IMR-90 (cell line): ENCODE measurements at regions not wholly inside any gene's neighbourhood (a gene's known extent, or its start where the extent isn't known, plus 50 kb on each side); places are given as distances from the start of the nearest gene placed in this dataset.
A peak's percentile ranks its signal among the peaks of the same experiment; 100 is the strongest.

ENCODE experiments used
- ATAC-seq: fragments of 200-7000 bp; cut with Tn5 transposase; 2 replicates; pipeline ENCODE4 v1.9.1; 2020; ENCODE audit warnings: low read depth, mild to moderate bottlenecking, moderate library complexity
- BruUV-seq: library from RNA; stranded (reverse); fragments of 400-500 nt; replicated peaks from 2 replicates; lab custom pipeline; 2021; lab: Mats Ljungman, UMichigan
- CTCF ChIA-PET: fragments of 300-600 bp; formaldehyde crosslinking; extraction: SDS; loops from one replicate; lab custom pipeline; 2021; ENCODE audit warnings: antibody characterized with exemption; lab: Yijun Ruan, JAX
- POLR2A ChIA-PET: fragments of 300-600 bp; sonication (Branson Sonifier 250); formaldehyde crosslinking; loops from one replicate; lab custom pipeline; 2022; ENCODE audit warnings: antibody characterized with exemption; ENCODE audit not compliant: unreplicated experiment; lab: Charles Lee
- DNase-seq: peaks from one replicate; pipeline ENCODE4 v3.0.0; 2013
- H2AFZ ChIP-seq: replicated peaks from 2 replicates; pipeline ENCODE3; 2013; ENCODE audit warnings: low read length, mild to moderate bottlenecking; ENCODE audit not compliant: poor library complexity
- H2AK5ac ChIP-seq: 2 replicates; pipeline ENCODE4 v1.6.1; 2013; ENCODE audit warnings: low read depth, low read length, inconsistent platforms
- H2AK9ac ChIP-seq: replicated peaks from 2 replicates; pipeline ENCODE3; 2013; ENCODE audit warnings: mild to moderate bottlenecking, low read depth, low read length, moderate library complexity; ENCODE audit not compliant: poor library complexity
- H2BK120ac ChIP-seq: 2 replicates; pipeline ENCODE4 v1.6.1; 2013; ENCODE audit warnings: low read depth, low read length, inconsistent platforms
- H2BK15ac ChIP-seq: 3 replicates; pipeline ENCODE4 v1.6.1; 2013; ENCODE audit warnings: low read depth, low read length, inconsistent platforms
- H2BK20ac ChIP-seq: 2 replicates; pipeline ENCODE4 v1.6.1; 2013; ENCODE audit warnings: low read depth, mild to moderate bottlenecking, inconsistent platforms, low read length, moderate library complexity
- H2BK5ac ChIP-seq: 2 replicates; pipeline ENCODE4 v1.6.1; 2013; ENCODE audit warnings: mild to moderate bottlenecking, low read depth, low read length, inconsistent platforms; ENCODE audit not compliant: poor library complexity, severe bottlenecking
- H3K14ac ChIP-seq: replicated peaks from 2 replicates; pipeline ENCODE4 v1.6.1; 2013; ENCODE audit warnings: low read depth, low read length, inconsistent platforms
- H3K18ac ChIP-seq: 2 replicates; pipeline ENCODE4 v1.6.1; 2013; ENCODE audit warnings: low read depth, low read length, control low read depth
- H3K23ac ChIP-seq: 2 replicates; pipeline ENCODE4 v1.6.1; 2013; ENCODE audit warnings: low read depth, low read length, inconsistent platforms
- H3K27ac ChIP-seq: 2 replicates; pipeline ENCODE4 v1.5.1; 2013; ENCODE audit warnings: mild to moderate bottlenecking, control low read depth, low read length; ENCODE audit not compliant: insufficient read depth
- H3K27me3 ChIP-seq: 2 replicates; pipeline ENCODE4 v1.6.1; 2013; ENCODE audit warnings: low read length; ENCODE audit not compliant: control insufficient read depth, insufficient read depth
- H3K36me3 ChIP-seq: 2 replicates; pipeline ENCODE4 v1.6.1; 2013; ENCODE audit warnings: low read length, mixed read lengths; ENCODE audit not compliant: control insufficient read depth, insufficient read depth
- H3K4ac ChIP-seq: 2 replicates; pipeline ENCODE4 v1.6.1; 2013; ENCODE audit warnings: low read depth, low read length, inconsistent platforms
- H3K4me1 ChIP-seq: 2 replicates; pipeline ENCODE4 v1.6.1; 2013; ENCODE audit warnings: low read length, mixed read lengths; ENCODE audit not compliant: control insufficient read depth, insufficient read depth
- H3K4me2 ChIP-seq: 2 replicates; pipeline ENCODE4 v1.6.1; 2013; ENCODE audit warnings: low read depth, mild to moderate bottlenecking, control low read depth, low read length, moderate library complexity
- H3K4me3 ChIP-seq: 2 replicates; pipeline ENCODE4 v1.5.1; 2013; ENCODE audit warnings: low read depth, mild to moderate bottlenecking, control low read depth, low read length, moderate library complexity; ENCODE audit not compliant: insufficient read depth
- H3K56ac ChIP-seq: 2 replicates; pipeline ENCODE4 v1.6.1; 2013; ENCODE audit warnings: low read length, inconsistent platforms; ENCODE audit not compliant: insufficient read depth; ENCODE audit errors: extremely low read depth
- H3K79me1 ChIP-seq, 2 experiments: 2 replicates each; pipeline ENCODE4 v1.6.1; 2013; ENCODE audit warnings: low read length in 2 of 2, inconsistent platforms in 1 of 2, low read depth in 1 of 2
- H3K9ac ChIP-seq: 2 replicates; pipeline ENCODE4 v1.6.1; 2013; ENCODE audit warnings: low read depth, low read length, control low read depth
- H3K9me1 ChIP-seq: 2 replicates; pipeline ENCODE4 v1.6.1; 2013; ENCODE audit warnings: low read length, inconsistent platforms; ENCODE audit not compliant: insufficient read depth
- H3K9me3 ChIP-seq: 2 replicates; pipeline ENCODE4 v1.6.1; 2013; ENCODE audit warnings: low read length; ENCODE audit not compliant: control insufficient read depth, insufficient read depth
- H4K20me1 ChIP-seq: 2 replicates; pipeline ENCODE4 v1.6.1; 2013; ENCODE audit warnings: low read length, inconsistent platforms; ENCODE audit not compliant: insufficient read depth
- H4K5ac ChIP-seq: 2 replicates; pipeline ENCODE4 v1.6.1; 2013; ENCODE audit warnings: mild to moderate bottlenecking, low read depth, low read length, control low read depth
- H4K8ac ChIP-seq, 2 experiments: 2 replicates each; pipeline ENCODE4 v1.6.1; 2013; ENCODE audit warnings: low read depth in 2 of 2, low read length in 2 of 2, control low read depth in 1 of 2, inconsistent platforms in 1 of 2
- H4K91ac ChIP-seq: 2 replicates; pipeline ENCODE4 v1.6.1; 2013; ENCODE audit warnings: low read depth, low read length, inconsistent platforms; ENCODE audit not compliant: insufficient read depth
- ELK1 ChIP-seq: fragments of 150-350 bp; IDR thresholded peaks from 2 replicates; pipeline ENCODE4 v1.6.1; 2016; ENCODE audit warnings: low read depth, mild to moderate bottlenecking, low read length, moderate library complexity, borderline replicate concordance
- FOS ChIP-seq: fragments of 150-350 bp; IDR thresholded peaks from 2 replicates; pipeline ENCODE4 v1.6.1; 2016; ENCODE audit warnings: low read depth, low read length
- RAD21 ChIP-seq: IDR thresholded peaks from 2 replicates; pipeline ENCODE4 v1.6.1; 2012; ENCODE audit warnings: low read length, improper control_type of control experiment
- WGBS, 2 experiments: methylation state at CpG; one replicate each; pipeline versions ENCODE4 v1.1.5 to v1.1.7; 2013; ENCODE audit warnings: missing lambda C conversion rate in 2 of 2; ENCODE audit not compliant: insufficient read length in 1 of 2; ENCODE audit errors: extremely low coverage in 2 of 2; 5-methylcytosine and 5-hydroxymethylcytosine counted together
- dilution Hi-C: fragments of 300-500 bp; cut with HindIII; formaldehyde crosslinking; loops from one replicate; pipeline ENCODE4 v1.14.3; 2018; ENCODE audit warnings: low sequenced_read_pairs; ENCODE audit not compliant: unreplicated experiment
- in situ Hi-C: fragments of 300-500 bp; cut with MboI; formaldehyde crosslinking; loops from 3 replicates; pipeline ENCODE4 v1.14.3; 2019; ENCODE audit warnings: low sequenced_read_pairs, inconsistent platforms, mixed read lengths
- intact Hi-C: fragments of 100-400 bp; cut with micrococcal nuclease; formaldehyde crosslinking; loops from 2 replicates; pipeline ENCODE4 v1.10.0; 2022

- Histone ChIP-seq H3K56ac (no peak overlapping the region), H4K91ac (no peak overlapping the region), H4K20me1 (no peaks in the 10 kb centered on the region), H3K9me3 (no peaks in the 10 kb centered on the region; the same call in 1 of the 2 replicates), H3K4me2 (no peak overlapping the region), H3K9ac (no peak overlapping the region), H2AFZ (no peak overlapping the region), H2BK5ac (no peak overlapping the region), H3K27ac (no peak overlapping the region), H2BK15ac (no peak overlapping the region; the same call in 2 of the 3 replicates), H2AK5ac (no peak overlapping the region), H3K27me3 (no peaks in the 10 kb centered on the region), H2BK20ac (no peak overlapping the region), H3K14ac (no peak overlapping the region), H3K79me1 (no peaks in the 10 kb centered on the region), H2BK120ac (no peak overlapping the region; the same call in 1 of the 2 replicates), H4K5ac (no peak overlapping the region), H3K9me1 (0 out of 2 replicates have a peak, but pooled peaks cover 5% of the 10 kb centered on the region), H2AK9ac (no peak overlapping the region), H3K23ac (no peak overlapping the region), H3K18ac (no peak overlapping the region), H3K36me3 (no peaks in the 10 kb centered on the region), H3K4ac (0 out of 2 replicates have a peak overlapping the region, but pooled peaks have one; percentile 4), H3K4me1 (no peaks in the 10 kb centered on the region), H3K4me3 (no peak overlapping the region), H4K8ac (no peak overlapping the region)
- ChIA-PET CTCF (interaction anchor here (0.8 kb wide), 1 partner anchor 10 kb away, joined by 4 read pairs; no protein-coding TSS in a partner anchor), POLR2A (no interaction called here)
- no TSS peak for BruUV-seq
- in situ Hi-C loops (no loop called here), dilution Hi-C loops (no loop called here), intact Hi-C loops (no loop called here)
- peak; percentile 90 for ATAC-seq
- peak; percentile 73 for DNase-seq
- 0 out of 2 replicates have a peak, but pooled peaks have one; percentile 25 for TF ChIP-seq FOS
- TF ChIP-seq RAD21, result no peak
- TF ChIP-seq ELK1, result no peak
- no CpG with 5 or more reads among the region's 3 CpGs for WGBS, 2 experiments
These were observed 187.0 kb upstream of the USP24 start for GRCh38 chr1:55402142-55402541.
